Type B pancreatic cell (in vitro differentiated cells): ENCODE measurements at regions not wholly inside any gene's neighbourhood (a gene's known extent, or its start where the extent isn't known, plus 50 kb on each side); places are given as distances from the start of the nearest gene placed in this dataset.
"Not testable (repeated sequence)": the region's sequence is repeated elsewhere in the genome, so short reads cannot be mapped to it uniquely, and the experiment has no call there.

ENCODE experiments used
- DNase-seq: peaks from one replicate; pipeline ENCODE4 v3.0.0; 2021; ENCODE audit warnings: mixed read lengths; ENCODE audit not compliant: unreplicated experiment; ENCODE audit errors: extremely low spot score
- H3K27ac Mint-ChIP-seq: 2 replicates; pipeline ENCODE4 v1.8.0; 2021; ENCODE audit warnings: mild to moderate bottlenecking, mixed read lengths
- H3K27me3 Mint-ChIP-seq: 2 replicates; pipeline ENCODE4 v1.8.0; 2021; ENCODE audit warnings: mixed read lengths
- H3K36me3 Mint-ChIP-seq: 2 replicates; pipeline ENCODE4 v1.8.0; 2021; ENCODE audit warnings: mixed read lengths
- H3K4me1 Mint-ChIP-seq: one replicate; pipeline ENCODE4 v1.8.0; 2021; ENCODE audit warnings: mixed read lengths; ENCODE audit not compliant: unreplicated experiment
- H3K4me3 Mint-ChIP-seq: 2 replicates; pipeline ENCODE4 v1.8.0; 2021; ENCODE audit warnings: mild to moderate bottlenecking, mixed read lengths
- H3K9me3 Mint-ChIP-seq: 2 replicates; pipeline ENCODE4 v1.8.0; 2021; ENCODE audit warnings: mixed read lengths
- TF ChIP-seq, protein P1 (sequence below): fragments of 200-600 bp; sonication (generic); conservative IDR thresholded peaks from 2 replicates; pipeline ENCODE4 v1.5.0; 2021; ENCODE audit warnings: antibody characterized with exemption, mild to moderate bottlenecking

DNA sequence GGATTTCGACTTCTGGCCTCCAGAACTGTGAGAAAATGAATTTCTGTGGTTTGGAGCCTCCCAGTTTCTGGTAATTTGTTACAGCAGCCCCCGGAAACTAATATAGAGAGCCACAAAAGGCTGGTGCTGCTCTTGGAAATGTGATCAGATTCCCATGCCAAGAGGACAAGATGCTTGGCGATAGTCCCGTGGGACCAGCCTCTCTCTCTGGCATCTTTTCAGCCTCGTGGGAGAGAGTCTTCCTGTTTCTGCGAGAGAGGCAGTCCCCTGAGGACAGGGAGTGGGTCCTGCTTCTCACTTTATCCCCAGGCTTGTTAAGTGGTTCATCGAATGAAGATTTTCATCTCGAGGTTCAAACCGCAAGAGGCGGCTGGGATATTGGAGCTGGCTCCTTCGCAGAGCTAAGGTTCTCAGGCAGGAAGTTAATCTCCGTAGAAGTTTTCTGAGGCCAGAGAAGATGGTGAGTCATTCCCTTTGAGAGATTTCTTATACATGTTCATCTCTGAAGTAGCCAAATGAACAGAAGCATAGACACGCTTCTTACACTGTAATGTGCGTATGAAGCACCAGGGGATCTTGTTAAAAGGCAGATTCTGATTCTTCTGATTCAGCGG lies 211.6 kb upstream of the SDK2 start:
- no peak for DNase-seq

DNA sequence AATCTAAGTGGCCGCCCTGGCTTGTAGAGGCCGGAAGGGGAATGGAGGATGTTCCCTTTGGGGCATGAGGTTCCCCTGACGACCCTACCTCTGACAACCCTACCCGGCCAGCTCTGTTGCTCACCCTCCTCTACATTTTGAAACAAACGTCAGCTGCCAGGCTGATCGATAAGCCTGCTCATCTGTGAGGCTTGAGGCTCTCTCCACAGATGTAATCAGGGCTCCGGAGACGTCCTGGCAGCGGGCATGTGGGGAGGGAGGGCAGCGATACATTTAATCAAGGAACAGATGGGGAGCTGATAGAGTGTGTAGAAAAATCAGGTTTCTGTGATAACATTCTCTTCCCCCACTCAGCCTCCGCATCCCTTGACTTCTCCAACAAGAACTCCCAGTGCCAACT lies 212.3 kb upstream of the SDK2 start:
- H3K36me3 Mint-ChIP-seq: no peaks in the 10 kb centered on the region
- H3K4me1 Mint-ChIP-seq: no peaks in the 10 kb centered on the region
- no peak overlapping the region for H3K4me3 Mint-ChIP-seq
- H3K9me3 Mint-ChIP-seq: peaks cover 8% of the 10 kb centered on the region
- DNase-seq: no peak
- H3K27me3 Mint-ChIP-seq: peaks cover 3% of the 10 kb centered on the region
- TF ChIP-seq, protein P1, sequence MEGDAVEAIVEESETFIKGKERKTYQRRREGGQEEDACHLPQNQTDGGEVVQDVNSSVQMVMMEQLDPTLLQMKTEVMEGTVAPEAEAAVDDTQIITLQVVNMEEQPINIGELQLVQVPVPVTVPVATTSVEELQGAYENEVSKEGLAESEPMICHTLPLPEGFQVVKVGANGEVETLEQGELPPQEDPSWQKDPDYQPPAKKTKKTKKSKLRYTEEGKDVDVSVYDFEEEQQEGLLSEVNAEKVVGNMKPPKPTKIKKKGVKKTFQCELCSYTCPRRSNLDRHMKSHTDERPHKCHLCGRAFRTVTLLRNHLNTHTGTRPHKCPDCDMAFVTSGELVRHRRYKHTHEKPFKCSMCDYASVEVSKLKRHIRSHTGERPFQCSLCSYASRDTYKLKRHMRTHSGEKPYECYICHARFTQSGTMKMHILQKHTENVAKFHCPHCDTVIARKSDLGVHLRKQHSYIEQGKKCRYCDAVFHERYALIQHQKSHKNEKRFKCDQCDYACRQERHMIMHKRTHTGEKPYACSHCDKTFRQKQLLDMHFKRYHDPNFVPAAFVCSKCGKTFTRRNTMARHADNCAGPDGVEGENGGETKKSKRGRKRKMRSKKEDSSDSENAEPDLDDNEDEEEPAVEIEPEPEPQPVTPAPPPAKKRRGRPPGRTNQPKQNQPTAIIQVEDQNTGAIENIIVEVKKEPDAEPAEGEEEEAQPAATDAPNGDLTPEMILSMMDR: no peak
- no peak overlapping the region for H3K27ac Mint-ChIP-seq

More for the DNA sequence above, 211.6 kb upstream of the SDK2 start:
- peaks cover 8% of the 10 kb centered on the region for H3K9me3 Mint-ChIP-seq
- H3K4me1 Mint-ChIP-seq: no peaks in the 10 kb centered on the region
- H3K36me3 Mint-ChIP-seq: no peaks in the 10 kb centered on the region
- peaks cover 3% of the 10 kb centered on the region for H3K27me3 Mint-ChIP-seq
- H3K27ac Mint-ChIP-seq: no peak overlapping the region
- TF ChIP-seq, protein P1: no peak
- H3K4me3 Mint-ChIP-seq: no peak overlapping the region

DNA sequence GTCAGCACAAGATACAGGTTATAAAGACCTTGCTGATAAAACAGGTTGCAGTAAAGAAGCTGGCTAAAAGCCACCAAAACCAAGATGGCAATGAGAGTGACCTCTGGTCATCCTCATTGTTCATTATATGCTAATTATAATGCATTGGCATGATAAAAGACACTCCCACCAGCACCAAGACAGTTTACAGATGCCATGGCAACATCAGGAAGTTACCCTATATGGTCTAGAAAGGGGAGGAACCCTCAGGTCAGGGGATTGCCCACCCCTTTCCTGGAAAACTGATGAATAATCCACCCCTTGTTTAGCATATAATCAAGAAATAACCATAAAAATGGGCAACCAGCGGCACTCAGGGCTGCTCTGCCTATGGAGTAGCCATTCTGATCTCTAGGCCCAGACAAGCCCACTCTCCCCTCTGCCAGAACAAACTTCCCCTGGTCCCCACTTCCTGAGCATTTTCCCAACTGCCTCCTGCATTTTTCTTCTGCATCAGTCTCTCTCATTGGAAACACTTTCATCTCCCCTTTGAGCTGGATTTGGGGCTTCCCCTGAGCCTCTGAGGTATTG lies 215.3 kb upstream of the SDK2 start:
- not testable (repeated sequence) for H3K4me1 Mint-ChIP-seq, H3K27ac Mint-ChIP-seq, H3K36me3 Mint-ChIP-seq, H3K27me3 Mint-ChIP-seq, H3K9me3 Mint-ChIP-seq, DNase-seq, H3K4me3 Mint-ChIP-seq

DNA sequence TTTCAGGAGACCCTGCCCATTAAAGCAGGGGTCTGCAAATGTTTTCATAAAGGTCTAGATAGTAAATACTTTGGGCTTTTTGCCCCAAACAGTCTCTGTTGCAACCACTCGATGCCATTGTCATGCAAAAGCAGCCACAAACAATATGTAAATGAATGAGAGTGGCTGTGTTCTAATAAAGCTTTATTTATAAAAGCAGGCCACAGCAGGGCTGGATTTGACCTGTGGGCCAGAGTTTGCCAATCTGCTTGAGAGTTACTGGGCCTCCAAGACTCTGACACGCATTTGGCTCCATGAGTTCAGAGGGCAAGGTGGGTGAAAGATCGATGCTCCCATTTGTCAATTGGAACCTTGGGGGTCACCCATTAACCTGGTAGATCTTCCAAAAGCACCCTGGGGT lies 217.3 kb upstream of the SDK2 start:
- Mint-ChIP-seq H3K4me3 (no peak overlapping the region), H3K36me3 (no peaks in the 10 kb centered on the region), H3K9me3 (no peaks in the 10 kb centered on the region), H3K27ac (no peak overlapping the region), H3K4me1 (no peaks in the 10 kb centered on the region), H3K27me3 (peaks cover 3% of the 10 kb centered on the region)
- TF ChIP-seq, protein P1: no peak
- no peak for DNase-seq

DNA sequence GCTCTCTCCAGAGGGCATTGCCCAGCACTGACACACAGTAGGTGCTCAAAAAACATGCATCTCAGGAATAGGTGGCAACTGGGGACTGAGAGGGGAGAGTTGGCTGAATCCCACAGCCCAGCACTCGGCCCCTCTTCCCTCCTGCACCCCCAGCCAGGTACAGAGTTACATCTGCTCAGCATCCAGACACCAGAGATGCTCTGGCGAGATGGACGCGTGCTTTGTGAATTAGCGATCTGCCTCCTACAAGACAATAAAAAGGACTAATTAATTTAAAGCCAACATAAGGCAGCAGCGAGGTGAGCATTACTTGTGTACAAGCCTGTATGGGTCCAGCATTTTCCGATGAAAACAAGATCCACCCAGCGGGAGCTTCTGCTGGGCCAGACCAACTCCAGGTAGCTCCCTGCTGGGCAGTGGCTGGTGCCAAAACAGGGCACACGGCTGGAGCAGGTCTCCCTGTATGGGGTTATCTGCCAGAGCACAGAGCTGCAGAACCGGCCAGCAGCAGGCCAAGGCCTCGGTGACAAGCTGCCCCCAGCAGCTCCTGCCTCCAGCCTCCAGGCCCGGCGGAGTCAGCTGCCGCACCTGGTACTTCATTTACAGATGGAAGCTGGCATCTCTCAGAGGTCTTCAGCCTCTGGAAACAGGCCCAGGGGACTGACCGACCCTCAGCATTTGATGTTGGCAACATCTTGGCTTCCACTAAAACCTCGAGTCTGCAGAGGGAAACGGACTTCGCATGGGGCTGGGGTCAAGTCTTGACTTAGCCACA lies 219.7 kb upstream of the SDK2 start:
- H3K9me3 Mint-ChIP-seq: no peaks in the 10 kb centered on the region
- no peak overlapping the region for H3K4me3 Mint-ChIP-seq
- TF ChIP-seq, protein P1: no peak
- H3K4me1 Mint-ChIP-seq: no peaks in the 10 kb centered on the region
- no peaks in the 10 kb centered on the region for H3K36me3 Mint-ChIP-seq
- DNase-seq: no peak
- no peak overlapping the region for H3K27ac Mint-ChIP-seq
- H3K27me3 Mint-ChIP-seq: peaks cover 3% of the 10 kb centered on the region

GRCh38 chr17:73865831-73866230 lies 221.6 kb upstream of the SDK2 start:
- Mint-ChIP-seq H3K36me3 (no peaks in the 10 kb centered on the region), H3K27ac (no peak overlapping the region), H3K27me3 (peaks cover 6% of the 10 kb centered on the region), H3K4me3 (no peak overlapping the region), H3K4me1 (no peaks in the 10 kb centered on the region), H3K9me3 (no peaks in the 10 kb centered on the region)
- TF ChIP-seq, protein P1: no peak
- no peak for DNase-seq
